K562 (cell line): ENCODE measurements at regions not wholly inside any gene's neighbourhood (a gene's known extent, or its start where the extent isn't known, plus 50 kb on each side); places are given as distances from the start of the nearest gene placed in this dataset.

ENCODE experiments used
- ESRRA ChIP-seq: fragments of 450-650 bp; IDR thresholded peaks from 2 replicates; pipeline ENCODE4 v1.6.1; 2014; ENCODE audit warnings: low read depth, mild to moderate bottlenecking, moderate library complexity, borderline replicate concordance
- ZNF217 ChIP-seq: sonication (generic); formaldehyde crosslinking; IDR thresholded peaks from 2 replicates; pipeline ENCODE4 v1.8.0; 2022; ENCODE audit warnings: mild to moderate bottlenecking, missing genetic modification reagents
- TF ChIP-seq, protein P1 (sequence below), 2 experiments: fragments of 450-650 bp; IDR thresholded peaks; 2 replicates each; pipeline ENCODE4 v1.6.1; 2016; ENCODE audit warnings: mild to moderate bottlenecking in 2 of 2, borderline replicate concordance in 1 of 2, low read depth in 1 of 2, moderate library complexity in 1 of 2

GRCh38 chr20:52552181-52552872 is 360.7 kb upstream of the ZFP64 start (continued):
- TF ChIP-seq, protein P1, sequence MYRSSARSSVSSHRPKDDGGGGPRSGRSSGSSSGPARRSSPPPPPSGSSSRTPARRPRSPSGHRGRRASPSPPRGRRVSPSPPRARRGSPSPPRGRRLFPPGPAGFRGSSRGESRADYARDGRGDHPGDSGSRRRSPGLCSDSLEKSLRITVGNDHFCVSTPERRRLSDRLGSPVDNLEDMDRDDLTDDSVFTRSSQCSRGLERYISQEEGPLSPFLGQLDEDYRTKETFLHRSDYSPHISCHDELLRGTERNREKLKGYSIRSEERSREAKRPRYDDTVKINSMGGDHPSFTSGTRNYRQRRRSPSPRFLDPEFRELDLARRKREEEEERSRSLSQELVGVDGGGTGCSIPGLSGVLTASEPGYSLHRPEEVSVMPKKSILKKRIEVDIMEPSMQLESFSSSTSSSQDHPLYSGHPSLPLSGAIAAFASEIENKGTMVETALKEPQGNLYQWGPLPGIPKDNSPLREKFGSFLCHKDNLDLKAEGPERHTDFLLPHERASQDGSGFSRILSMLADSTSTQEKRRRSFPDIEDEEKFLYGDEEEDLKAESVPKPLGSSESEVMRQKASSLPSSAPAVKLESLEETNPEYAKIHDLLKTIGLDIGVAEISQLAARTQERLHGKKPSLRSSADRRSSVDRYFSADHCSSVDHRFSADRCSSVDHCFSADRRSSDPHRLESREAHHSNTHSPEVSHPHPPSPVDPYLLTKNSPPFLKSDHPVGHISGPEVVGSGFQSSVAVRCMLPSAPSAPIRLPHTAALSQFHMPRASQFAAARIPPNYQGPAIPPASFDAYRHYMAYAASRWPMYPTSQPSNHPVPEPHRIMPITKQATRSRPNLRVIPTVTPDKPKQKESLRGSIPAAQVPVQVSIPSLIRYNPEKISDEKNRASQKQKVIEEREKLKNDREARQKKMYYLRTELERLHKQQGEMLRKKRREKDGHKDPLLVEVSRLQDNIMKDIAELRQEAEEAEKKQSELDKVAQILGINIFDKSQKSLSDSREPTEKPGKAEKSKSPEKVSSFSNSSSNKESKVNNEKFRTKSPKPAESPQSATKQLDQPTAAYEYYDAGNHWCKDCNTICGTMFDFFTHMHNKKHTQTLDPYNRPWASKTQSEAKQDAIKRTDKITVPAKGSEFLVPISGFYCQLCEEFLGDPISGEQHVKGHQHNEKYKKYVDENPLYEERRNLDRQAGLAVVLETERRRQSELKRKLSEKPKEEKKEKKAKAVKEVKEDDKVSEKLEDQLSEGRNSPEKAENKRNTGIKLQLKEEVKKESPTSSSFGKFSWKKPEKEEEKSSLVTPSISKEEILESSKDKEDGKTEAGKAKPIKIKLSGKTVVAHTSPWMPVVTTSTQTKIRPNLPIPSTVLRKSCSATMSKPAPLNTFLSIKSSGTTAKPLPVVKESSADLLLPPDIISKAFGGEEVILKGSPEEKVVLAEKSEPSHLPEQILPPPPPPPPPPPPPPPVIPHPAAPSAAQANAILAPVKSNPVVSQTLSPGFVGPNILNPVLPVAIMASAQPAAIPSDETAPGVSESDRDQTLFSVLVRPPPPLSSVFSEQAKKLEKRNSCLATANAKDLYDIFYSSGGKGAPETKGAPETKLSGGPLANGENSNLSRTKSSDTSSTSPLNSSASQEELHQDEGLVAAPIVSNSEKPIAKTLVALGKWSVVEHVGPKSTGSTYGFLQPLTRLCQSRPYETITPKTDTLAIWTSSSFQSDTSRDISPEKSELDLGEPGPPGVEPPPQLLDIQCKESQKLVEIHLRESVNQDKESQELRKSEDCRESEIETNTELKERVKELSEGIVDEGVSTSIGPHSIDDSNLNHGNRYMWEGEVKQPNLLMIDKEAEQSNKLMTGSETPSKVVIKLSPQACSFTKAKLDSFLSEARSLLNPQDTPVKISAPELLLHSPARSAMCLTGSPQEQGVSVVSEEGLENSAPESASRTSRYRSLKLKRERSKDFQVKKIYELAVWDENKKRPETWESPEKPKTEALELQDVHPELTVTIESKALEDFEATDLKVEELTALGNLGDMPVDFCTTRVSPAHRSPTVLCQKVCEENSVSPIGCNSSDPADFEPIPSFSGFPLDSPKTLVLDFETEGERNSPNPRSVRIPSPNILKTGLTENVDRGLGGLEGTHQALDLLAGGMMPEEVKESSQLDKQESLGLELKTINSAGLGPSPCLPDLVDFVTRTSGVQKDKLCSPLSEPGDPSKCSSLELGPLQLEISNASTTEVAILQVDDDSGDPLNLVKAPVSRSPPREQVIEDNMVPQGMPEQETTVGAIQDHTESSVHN (IDR thresholded peaks at IDR 0.05; ENCODE audit: borderline replicate concordance in 1 of 2, low read depth in 1 of 2), result no peak
- TF ChIP-seq ESRRA, result no peak
- no peak for TF ChIP-seq ZNF217 (CRISPR knock-in tag)
